Loucy (cell line): ENCODE measurements at regions not wholly inside any gene's neighbourhood (a gene's known extent, or its start where the extent isn't known, plus 50 kb on each side); places are given as distances from the start of the nearest gene placed in this dataset.

Experiments
- H2AFZ ChIP-seq: fragments of 200-600 bp; sonication (generic); 2 replicates; pipeline ENCODE4 v1.6.0; 2016; ENCODE audit warnings: antibody characterized with exemption, mild to moderate bottlenecking, low read length, moderate library complexity
- H3F3A ChIP-seq: fragments of 200-600 bp; 2 replicates; pipeline ENCODE4 v1.6.0; 2016; ENCODE audit warnings: antibody characterized with exemption, low read depth, mild to moderate bottlenecking
- H3K27me3 ChIP-seq: fragments of 200-600 bp; sonication (generic); 2 replicates; pipeline ENCODE4 v1.6.1; 2014; ENCODE audit warnings: low read length, mild to moderate bottlenecking; ENCODE audit not compliant: insufficient read depth, poor library complexity, severe bottlenecking
- H3K36me3 ChIP-seq: fragments of 200-600 bp; sonication (generic); 2 replicates; pipeline ENCODE4 v1.6.1; 2016; ENCODE audit warnings: low read length; ENCODE audit not compliant: insufficient read depth
- H3K4me1 ChIP-seq: fragments of 200-600 bp; sonication (generic); 2 replicates; pipeline ENCODE4 v1.5.1; 2014; ENCODE audit warnings: low read length, mild to moderate bottlenecking; ENCODE audit not compliant: insufficient read depth, poor library complexity, severe bottlenecking
- H3K4me2 ChIP-seq: fragments of 200-600 bp; sonication (generic); 2 replicates; pipeline ENCODE4 v1.6.0; 2014; ENCODE audit warnings: antibody characterized with exemption, low read length, low read depth, mild to moderate bottlenecking; ENCODE audit not compliant: poor library complexity, severe bottlenecking
- H3K4me3 ChIP-seq: fragments of 200-600 bp; sonication (generic); 2 replicates; pipeline ENCODE4 v1.5.1; 2014; ENCODE audit warnings: low read length, mild to moderate bottlenecking, mixed read lengths; ENCODE audit not compliant: poor library complexity, severe bottlenecking
- H3K79me2 ChIP-seq: fragments of 200-600 bp; sonication (generic); 2 replicates; pipeline ENCODE4 v1.6.1; 2014; ENCODE audit warnings: low read length; ENCODE audit not compliant: insufficient read depth
- H3K9ac ChIP-seq: fragments of 200-600 bp; sonication (generic); 2 replicates; pipeline ENCODE4 v1.6.0; 2014; ENCODE audit warnings: mild to moderate bottlenecking, low read depth, low read length, moderate library complexity; ENCODE audit not compliant: poor library complexity, severe bottlenecking
- H3K9me2 ChIP-seq: fragments of 200-600 bp; sonication (generic); replicated peaks from 2 replicates; pipeline ENCODE4 v1.6.1; 2016; ENCODE audit warnings: low read depth, low read length, mixed read lengths
- H3K9me3 ChIP-seq: fragments of 200-600 bp; sonication (generic); 2 replicates; pipeline ENCODE4 v1.6.1; 2014; ENCODE audit warnings: mild to moderate bottlenecking, antibody characterized with exemption, low read length, low read depth; ENCODE audit not compliant: insufficient read depth
- H4K20me1 ChIP-seq: fragments of 200-600 bp; sonication (generic); 2 replicates; pipeline ENCODE4 v1.6.0; 2014; ENCODE audit warnings: antibody characterized with exemption, low read length, mild to moderate bottlenecking; ENCODE audit not compliant: insufficient read depth, poor library complexity, severe bottlenecking
- CTCF ChIP-seq: fragments of 200-600 bp; sonication (generic); conservative IDR thresholded peaks from 2 replicates; pipeline ENCODE4 v1.5.1; 2014; ENCODE audit warnings: mild to moderate bottlenecking, antibody characterized with exemption, low read length
- EZH2phosphoT487 ChIP-seq: fragments of 200-600 bp; IDR thresholded peaks from 2 replicates; pipeline ENCODE4 v1.6.1; 2018; ENCODE audit warnings: antibody characterized with exemption, mild to moderate bottlenecking, moderate library complexity, borderline replicate concordance

DNA sequence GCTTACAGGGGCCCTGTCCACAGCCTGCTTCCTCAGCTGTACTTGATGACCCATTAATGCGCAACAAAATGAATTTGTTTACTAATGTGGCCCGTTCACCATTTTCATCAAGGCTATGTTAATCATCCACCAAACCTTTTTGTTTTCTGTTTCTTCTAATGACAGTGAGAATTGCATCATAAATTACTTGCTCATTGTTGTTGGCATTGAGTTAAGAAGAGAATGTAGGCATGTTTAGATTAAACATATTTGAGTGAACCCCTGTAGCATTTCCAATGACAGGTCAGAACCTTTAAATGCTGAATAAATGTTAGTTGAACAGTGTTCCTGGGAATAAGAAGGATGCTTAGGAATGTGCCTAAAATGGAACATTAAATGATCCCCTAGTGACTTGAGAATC, 183.4 kb downstream of the SPRY1 start:
- Histone ChIP-seq H3K9me3 (peaks cover 4% of the 10 kb centered on the region; the same call in 1 of the 2 replicates), H3K27me3 (no peaks in the 10 kb centered on the region), H3F3A (no peaks in the 10 kb centered on the region), H3K36me3 (no peaks in the 10 kb centered on the region), H3K9me2 (no peaks in the 10 kb centered on the region), H3K4me3 (no peak overlapping the region), H3K79me2 (no peaks in the 10 kb centered on the region), H3K9ac (no peak overlapping the region), H3K4me2 (no peak overlapping the region), H2AFZ (no peak overlapping the region), H4K20me1 (no peaks in the 10 kb centered on the region), H3K4me1 (peaks cover 19% of the 10 kb centered on the region)
- TF ChIP-seq EZH2phosphoT487 (no peak), CTCF (no peak)

DNA sequence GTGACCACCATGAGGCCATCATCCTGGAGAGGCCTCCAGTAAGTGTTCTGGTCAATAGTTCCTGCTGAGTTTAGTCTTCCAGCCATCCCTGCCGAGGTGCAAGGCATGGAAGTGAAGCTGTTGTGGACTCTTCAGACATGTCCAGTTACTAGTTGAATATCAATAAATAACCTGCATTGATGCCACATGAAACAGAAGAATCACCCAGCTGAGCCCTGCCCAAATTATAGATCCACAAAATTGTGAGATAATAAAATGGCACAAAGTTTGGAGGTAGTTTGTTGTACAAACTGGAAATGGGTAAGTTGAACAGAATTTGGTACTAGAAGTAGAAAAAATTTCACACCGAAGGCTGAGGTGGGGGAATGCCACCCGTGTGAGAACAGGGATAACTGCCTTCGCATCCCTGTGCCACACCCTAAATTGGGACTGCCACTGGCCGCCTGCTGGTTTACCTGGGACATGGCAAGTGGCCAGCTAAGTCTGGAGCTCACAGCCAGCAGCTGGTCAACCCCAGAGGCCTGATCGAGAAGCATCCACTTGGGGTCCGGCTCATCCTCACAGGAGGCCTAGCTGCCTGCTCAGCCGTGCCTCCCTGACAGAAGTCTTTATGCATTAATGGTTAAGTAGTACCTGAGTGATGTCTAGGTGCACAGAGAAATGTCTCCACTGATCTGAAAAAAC, 184.5 kb downstream of the SPRY1 start:
- H4K20me1 ChIP-seq = no peaks in the 10 kb centered on the region
- no peak overlapping the region for H3K9ac ChIP-seq
- H3K9me3 ChIP-seq = peaks cover 4% of the 10 kb centered on the region; the same call in 1 of the 2 replicates
- no peak for TF ChIP-seq CTCF
- no peak for TF ChIP-seq EZH2phosphoT487
- H3K36me3 ChIP-seq = no peaks in the 10 kb centered on the region
- H3K4me1 ChIP-seq = peaks cover 11% of the 10 kb centered on the region
- H2AFZ ChIP-seq = no peak overlapping the region
- H3K4me3 ChIP-seq = no peak overlapping the region
- no peaks in the 10 kb centered on the region for H3K9me2 ChIP-seq
- no peaks in the 10 kb centered on the region for H3F3A ChIP-seq
- H3K4me2 ChIP-seq = no peak overlapping the region
- no peaks in the 10 kb centered on the region for H3K27me3 ChIP-seq
- no peaks in the 10 kb centered on the region for H3K79me2 ChIP-seq

GRCh38 chr4:123581802-123582201, 185.2 kb downstream of the SPRY1 start:
- Histone ChIP-seq H2AFZ (no peak overlapping the region), H3K9ac (no peak overlapping the region), H3K4me2 (no peak overlapping the region), H4K20me1 (no peaks in the 10 kb centered on the region), H3F3A (no peaks in the 10 kb centered on the region), H3K79me2 (no peaks in the 10 kb centered on the region), H3K4me3 (no peak overlapping the region), H3K36me3 (no peaks in the 10 kb centered on the region), H3K9me3 (peaks cover 4% of the 10 kb centered on the region; the same call in 1 of the 2 replicates), H3K27me3 (no peaks in the 10 kb centered on the region), H3K4me1 (peaks cover 7% of the 10 kb centered on the region), H3K9me2 (no peaks in the 10 kb centered on the region)
- no peak for TF ChIP-seq EZH2phosphoT487
- no peak for TF ChIP-seq CTCF
